ENCODE measurements at regions not wholly inside any gene's neighbourhood (a gene's known extent, or its start where the extent isn't known, plus 50 kb on each side); places are given as distances from the start of the nearest gene placed in this dataset.
"Not testable (repeated sequence)": the region's sequence is repeated elsewhere in the genome, so short reads cannot be mapped to it uniquely, and the experiment has no call there.

GRCh38 chr20:47981222-47981621, 195.9 kb upstream of the SULF2 start:
- Histone ChIP-seq H3K27ac (ENCODE audit: low read length) (no peak overlapping the region), H3K36me3 (ENCODE audit: control insufficient read depth, insufficient read depth, low read length) (no peaks in the 10 kb centered on the region), H3K4me3 (ENCODE audit: low read length) (no peak overlapping the region), H3K27me3 (ENCODE audit: control insufficient read depth, insufficient read depth, low read length) (no peaks in the 10 kb centered on the region), H3K4me1 (ENCODE audit: control insufficient read depth, insufficient read depth, low read length) (no peaks in the 10 kb centered on the region), H3K9me3 (ENCODE audit: control insufficient read depth, insufficient read depth, low read length) (no peaks in the 10 kb centered on the region)
- no CpG with 5 or more reads among the region's 6 CpGs for WGBS (ENCODE audit: insufficient coverage, insufficient read length)
- DNase-seq (ENCODE audit: low read depth, low spot score): no peak

GRCh38 chr20:47980336-47981177, 195.3 kb upstream of the SULF2 start:
- Histone ChIP-seq H3K9me3 (ENCODE audit: control insufficient read depth, insufficient read depth, low read length) (no peaks in the 10 kb centered on the region), H3K4me1 (ENCODE audit: control insufficient read depth, insufficient read depth, low read length) (no peaks in the 10 kb centered on the region), H3K27me3 (ENCODE audit: control insufficient read depth, insufficient read depth, low read length) (no peaks in the 10 kb centered on the region), H3K4me3 (ENCODE audit: low read length) (no peak overlapping the region), H3K36me3 (ENCODE audit: control insufficient read depth, insufficient read depth, low read length) (no peaks in the 10 kb centered on the region), H3K27ac (ENCODE audit: low read length) (no peak overlapping the region)
- no peak for DNase-seq (ENCODE audit: low read depth, low spot score)
- no CpG with 5 or more reads among the region's 10 CpGs for WGBS (ENCODE audit: insufficient coverage, insufficient read length)

- not testable (repeated sequence) for H3K27me3 ChIP-seq (ENCODE audit: control insufficient read depth, insufficient read depth, low read length); DNase-seq (ENCODE audit: low read depth, low spot score); H3K27ac ChIP-seq (ENCODE audit: low read length); H3K36me3 ChIP-seq (ENCODE audit: control insufficient read depth, insufficient read depth, low read length); H3K4me3 ChIP-seq (ENCODE audit: low read length); H3K9me3 ChIP-seq (ENCODE audit: control insufficient read depth, insufficient read depth, low read length); H3K4me1 ChIP-seq (ENCODE audit: control insufficient read depth, insufficient read depth, low read length)
- WGBS (ENCODE audit: insufficient coverage, insufficient read length): no CpG with 5 or more reads among the region's 11 CpGs
Observed at GRCh38 chr20:47979361-47980095, 194.2 kb upstream of the SULF2 start.

GRCh38 chr20:47978428-47979120, 193.3 kb upstream of the SULF2 start:
- H3K27me3 ChIP-seq (ENCODE audit: control insufficient read depth, insufficient read depth, low read length); H3K36me3 ChIP-seq (ENCODE audit: control insufficient read depth, insufficient read depth, low read length); H3K27ac ChIP-seq (ENCODE audit: low read length); H3K9me3 ChIP-seq (ENCODE audit: control insufficient read depth, insufficient read depth, low read length); H3K4me3 ChIP-seq (ENCODE audit: low read length); H3K4me1 ChIP-seq (ENCODE audit: control insufficient read depth, insufficient read depth, low read length); DNase-seq (ENCODE audit: low read depth, low spot score): not testable (repeated sequence)
- WGBS (ENCODE audit: insufficient coverage, insufficient read length): 100% methylated on average over 1 of the region's 19 CpGs

DNA sequence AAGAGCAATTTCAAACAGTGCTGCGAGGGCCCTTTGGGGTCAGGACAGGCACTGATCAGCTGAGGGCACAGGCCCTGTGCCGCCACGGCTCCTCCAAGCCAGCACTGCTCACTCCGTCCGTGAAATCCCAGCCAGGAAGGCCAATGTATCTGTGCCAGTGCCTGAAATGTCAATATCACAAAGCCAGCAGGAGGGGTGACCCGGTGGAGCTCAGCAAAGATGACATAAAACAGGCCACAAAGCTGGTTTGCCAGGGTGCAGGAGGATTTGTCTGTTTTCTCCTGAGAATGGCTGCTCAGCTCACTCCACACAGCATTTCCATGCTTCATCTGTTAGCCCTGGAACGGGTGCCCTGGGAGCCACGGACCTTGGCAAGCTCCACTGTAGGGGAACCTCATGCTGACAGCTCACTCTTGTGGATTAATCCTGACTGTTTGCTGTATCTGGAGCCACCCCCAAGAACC, 192.5 kb upstream of the SULF2 start:
- H3K27me3 ChIP-seq (ENCODE audit: control insufficient read depth, insufficient read depth, low read length); DNase-seq (ENCODE audit: low read depth, low spot score); H3K27ac ChIP-seq (ENCODE audit: low read length); H3K4me1 ChIP-seq (ENCODE audit: control insufficient read depth, insufficient read depth, low read length); H3K36me3 ChIP-seq (ENCODE audit: control insufficient read depth, insufficient read depth, low read length); H3K9me3 ChIP-seq (ENCODE audit: control insufficient read depth, insufficient read depth, low read length); H3K4me3 ChIP-seq (ENCODE audit: low read length): not testable (repeated sequence)
- WGBS (ENCODE audit: insufficient coverage, insufficient read length): no CpG with 5 or more reads among the region's 8 CpGs

DNA sequence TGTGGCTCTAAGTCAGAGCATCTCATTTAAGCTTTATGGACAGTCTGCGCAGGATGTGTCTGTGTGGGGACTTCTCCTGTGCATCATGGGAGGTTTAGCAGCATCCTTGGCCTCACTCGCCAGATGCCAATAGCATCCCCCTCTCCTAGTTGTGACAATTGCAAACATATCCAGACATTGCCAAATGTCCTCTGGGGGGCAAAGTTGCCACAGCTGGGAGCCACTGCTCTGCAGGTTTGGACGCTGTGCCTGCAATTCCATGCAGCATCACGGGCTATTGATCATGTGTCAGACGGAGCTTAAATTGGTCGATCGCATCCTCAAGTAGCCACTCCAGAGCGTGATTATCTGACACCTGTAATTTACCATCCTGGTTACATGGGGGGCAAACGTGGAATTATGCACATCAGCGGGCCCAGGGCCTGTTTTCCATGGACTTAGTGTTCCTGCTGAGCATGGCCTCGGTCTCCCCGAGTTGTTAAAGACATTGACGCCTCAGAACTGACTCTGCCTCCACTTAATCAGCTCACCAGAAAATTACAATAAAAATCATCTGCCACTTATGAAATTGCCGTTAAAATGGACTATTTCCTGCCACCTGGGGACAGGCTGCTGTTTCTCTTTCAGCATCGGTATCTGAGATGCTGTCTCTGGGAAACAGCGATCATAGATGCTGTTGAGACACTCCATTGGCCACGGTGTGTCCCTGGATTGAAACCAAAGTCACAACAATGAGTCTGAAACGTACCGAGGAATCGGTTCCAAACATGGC, 191.9 kb upstream of the SULF2 start:
- H3K9me3 ChIP-seq (ENCODE audit: control insufficient read depth, insufficient read depth, low read length); H3K4me1 ChIP-seq (ENCODE audit: control insufficient read depth, insufficient read depth, low read length); H3K4me3 ChIP-seq (ENCODE audit: low read length); H3K27ac ChIP-seq (ENCODE audit: low read length); H3K36me3 ChIP-seq (ENCODE audit: control insufficient read depth, insufficient read depth, low read length); DNase-seq (ENCODE audit: low read depth, low spot score); H3K27me3 ChIP-seq (ENCODE audit: control insufficient read depth, insufficient read depth, low read length): not testable (repeated sequence)
- WGBS (ENCODE audit: insufficient coverage, insufficient read length): no CpG with 5 or more reads among the region's 20 CpGs

DNA sequence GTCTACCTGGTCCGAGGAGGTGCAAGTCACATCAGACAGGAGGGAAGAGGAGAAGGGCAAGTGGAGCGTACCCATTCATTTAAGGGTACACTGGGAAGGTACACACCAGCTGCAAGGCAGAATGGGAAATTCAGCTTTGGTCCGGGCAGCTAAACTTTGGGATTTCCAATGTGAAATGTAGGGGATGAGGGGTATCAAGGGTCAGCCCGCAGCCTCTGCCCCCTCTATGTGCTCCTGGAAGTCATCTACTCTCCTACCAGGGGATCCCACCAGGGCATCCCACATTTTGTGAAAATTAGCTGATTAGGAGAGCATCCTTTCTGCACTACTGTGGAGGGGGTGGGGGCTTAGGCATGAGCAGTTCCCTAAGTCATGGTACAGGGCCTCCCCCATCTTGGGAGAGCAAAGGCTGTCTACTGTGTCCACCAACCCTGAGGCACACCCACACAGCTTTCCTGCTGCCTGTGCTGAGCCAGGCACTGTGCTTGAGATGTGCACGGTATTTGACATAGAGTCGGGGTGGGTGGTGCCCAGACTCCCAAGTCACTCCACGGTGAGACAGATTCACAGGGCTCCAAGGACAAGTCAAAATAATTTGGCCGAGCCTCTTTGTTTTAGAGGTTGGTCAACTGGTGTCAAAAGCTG, 189.1 kb upstream of the SULF2 start:
- no peak for DNase-seq (ENCODE audit: low read depth, low spot score)
- Histone ChIP-seq H3K27me3 (ENCODE audit: control insufficient read depth, insufficient read depth, low read length) (no peaks in the 10 kb centered on the region), H3K36me3 (ENCODE audit: control insufficient read depth, insufficient read depth, low read length) (no peaks in the 10 kb centered on the region), H3K4me3 (ENCODE audit: low read length) (no peak overlapping the region), H3K9me3 (ENCODE audit: control insufficient read depth, insufficient read depth, low read length) (no peaks in the 10 kb centered on the region), H3K4me1 (ENCODE audit: control insufficient read depth, insufficient read depth, low read length) (peaks cover 10% of the 10 kb centered on the region), H3K27ac (ENCODE audit: low read length) (no peak overlapping the region)
- no CpG with 5 or more reads among the region's 8 CpGs for WGBS (ENCODE audit: insufficient coverage, insufficient read length)

DNA sequence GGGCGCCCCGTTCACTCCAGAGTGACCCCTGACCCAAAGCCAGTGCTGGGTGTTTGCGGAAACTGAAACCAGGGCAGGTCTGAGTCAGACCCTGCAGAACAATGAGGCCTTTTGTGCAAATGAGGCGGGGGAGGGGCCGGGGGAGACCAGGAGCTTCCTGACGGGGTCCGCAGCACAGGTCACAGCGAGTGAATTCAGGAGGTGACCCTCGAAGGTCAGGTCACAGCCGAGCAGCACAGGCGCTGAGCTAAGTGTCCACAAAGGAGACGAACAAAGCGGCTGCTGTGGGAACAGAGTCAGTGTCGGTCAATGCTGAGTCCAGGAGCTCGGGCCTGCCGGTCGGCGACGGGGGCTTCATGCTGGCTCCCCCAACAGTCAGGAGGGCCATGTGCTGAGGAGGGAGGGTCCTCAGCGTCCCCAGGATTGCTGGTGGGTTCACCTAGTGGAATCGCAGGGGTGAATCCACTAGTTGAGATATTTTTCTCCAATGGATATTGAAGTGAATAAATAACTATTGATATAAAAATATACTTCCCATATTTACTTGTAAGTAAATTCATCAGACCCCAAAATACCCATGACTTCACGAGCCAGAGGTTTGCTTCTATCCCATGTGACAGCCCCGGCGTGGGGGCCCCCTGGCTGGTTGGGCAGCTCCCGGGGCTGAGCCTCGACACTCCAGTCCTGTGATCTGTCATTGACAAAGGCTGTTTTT, 188.4 kb upstream of the SULF2 start:
- no CpG with 5 or more reads among the region's 26 CpGs for WGBS (ENCODE audit: insufficient coverage, insufficient read length)
- Histone ChIP-seq H3K4me3 (ENCODE audit: low read length) (no peak overlapping the region), H3K27me3 (ENCODE audit: control insufficient read depth, insufficient read depth, low read length) (no peaks in the 10 kb centered on the region), H3K9me3 (ENCODE audit: control insufficient read depth, insufficient read depth, low read length) (no peaks in the 10 kb centered on the region), H3K36me3 (ENCODE audit: control insufficient read depth, insufficient read depth, low read length) (no peaks in the 10 kb centered on the region), H3K27ac (ENCODE audit: low read length) (no peak overlapping the region), H3K4me1 (ENCODE audit: control insufficient read depth, insufficient read depth, low read length) (peaks cover 10% of the 10 kb centered on the region)
- DNase-seq (ENCODE audit: low read depth, low spot score): no peak

DNA sequence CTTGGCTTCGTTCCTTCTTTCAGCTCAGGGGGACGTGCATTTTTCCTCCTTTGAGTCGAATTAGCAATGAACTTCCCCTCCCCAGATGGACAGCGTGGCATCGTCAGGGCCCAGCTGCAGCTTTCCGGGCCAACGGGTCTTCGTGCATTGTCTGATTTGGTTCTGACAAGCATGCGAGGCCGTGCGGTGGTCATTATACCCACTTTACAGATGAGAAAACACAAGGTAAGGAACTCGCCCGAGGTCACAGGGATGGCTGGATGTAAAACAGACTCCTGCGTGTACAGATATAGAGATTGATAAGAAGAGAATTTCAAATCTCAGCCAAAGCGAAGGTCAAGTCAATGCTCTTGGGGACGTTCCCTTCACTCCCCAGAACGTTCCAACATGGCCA, 187.6 kb upstream of the SULF2 start:
- Histone ChIP-seq H3K27me3 (ENCODE audit: control insufficient read depth, insufficient read depth, low read length) (no peaks in the 10 kb centered on the region), H3K36me3 (ENCODE audit: control insufficient read depth, insufficient read depth, low read length) (no peaks in the 10 kb centered on the region), H3K4me3 (ENCODE audit: low read length) (no peak overlapping the region), H3K27ac (ENCODE audit: low read length) (no peak overlapping the region), H3K4me1 (ENCODE audit: control insufficient read depth, insufficient read depth, low read length) (peaks cover 10% of the 10 kb centered on the region), H3K9me3 (ENCODE audit: control insufficient read depth, insufficient read depth, low read length) (no peaks in the 10 kb centered on the region)
- no CpG with 5 or more reads among the region's 17 CpGs for WGBS (ENCODE audit: insufficient coverage, insufficient read length)
- no peak for DNase-seq (ENCODE audit: low read depth, low spot score)
